ENCODE measurements at regions not wholly inside any gene's neighbourhood (a gene's known extent, or its start where the extent isn't known, plus 50 kb on each side); places are given as distances from the start of the nearest gene placed in this dataset.

DNA sequence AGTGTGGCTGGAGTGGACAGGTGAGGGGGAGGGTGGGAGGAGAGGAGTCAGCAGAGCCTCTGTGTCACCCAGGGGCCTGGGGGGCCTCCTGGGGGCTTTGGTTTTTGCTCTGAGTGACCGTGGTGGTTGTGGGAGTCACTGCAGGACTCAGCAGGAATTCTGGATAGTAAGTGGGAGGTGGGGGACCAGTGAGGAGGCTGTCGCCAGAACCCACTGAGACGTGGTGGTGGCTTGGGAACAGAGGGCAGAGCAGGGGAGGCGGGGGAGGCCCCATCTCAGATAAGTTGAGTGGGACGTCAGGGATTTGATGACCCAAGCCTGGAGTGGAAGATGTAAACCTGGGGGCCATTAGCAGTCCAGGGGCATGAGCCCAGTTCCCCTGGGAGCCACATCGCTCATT lies 123.2 kb upstream of the WNT4 start:
- TF ChIP-seq JUND (IDR thresholded peaks at IDR 0.05; ENCODE audit: low read depth), result no peak
- no peak for DNase-seq (ENCODE audit: low read depth in 1 of 2, low spot score in 1 of 2)
- in situ Hi-C loops (cut with HindIII; ENCODE audit: low pct_unique_long_range_greater_than_20kb, low sequenced_read_pairs), result no loop called here

DNA sequence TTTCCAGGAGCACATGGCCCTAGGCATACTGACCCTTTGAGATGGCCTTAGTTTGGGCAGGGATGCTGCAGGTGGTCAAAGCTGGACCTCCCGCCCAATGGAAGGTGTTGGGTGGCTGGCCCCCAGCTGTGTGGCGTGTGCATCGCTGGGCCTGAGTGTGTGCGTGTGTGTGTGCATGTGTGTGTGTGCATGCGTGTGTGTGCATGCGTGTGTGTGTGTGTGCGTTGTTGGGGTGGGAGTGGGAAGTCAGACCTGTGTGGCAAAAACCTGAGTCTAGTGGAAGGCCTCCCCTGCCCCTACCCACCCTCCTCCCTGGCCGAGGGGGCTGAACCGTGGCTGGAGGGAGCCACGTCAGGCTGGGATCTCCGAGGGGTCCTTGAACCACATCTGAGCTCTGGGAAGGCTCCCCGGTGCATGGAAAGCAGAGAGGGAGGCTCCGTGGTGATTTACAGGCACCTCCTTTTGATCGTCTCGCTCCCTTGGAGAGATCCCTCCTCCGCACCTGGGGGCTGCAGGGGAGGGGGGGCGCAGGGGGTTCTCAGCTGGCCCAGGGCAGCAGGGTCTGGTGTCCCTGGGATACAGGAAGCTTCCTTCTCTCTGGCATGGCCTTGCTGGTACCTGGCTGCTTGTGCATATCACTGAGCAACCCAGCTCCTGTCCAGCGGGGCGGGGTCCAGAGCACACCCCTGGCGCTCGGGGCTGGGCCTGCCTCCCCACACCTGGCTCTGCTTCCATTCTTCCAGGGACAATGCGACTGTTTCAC lies 124.7 kb upstream of the WNT4 start:
- no peak for TF ChIP-seq JUND (IDR thresholded peaks at IDR 0.05; ENCODE audit: low read depth)
- in situ Hi-C loops (cut with HindIII; ENCODE audit: low pct_unique_long_range_greater_than_20kb, low sequenced_read_pairs), result no loop called here
- DNase-seq (ENCODE audit: low read depth in 1 of 2, low spot score in 1 of 2), result no peak

DNA sequence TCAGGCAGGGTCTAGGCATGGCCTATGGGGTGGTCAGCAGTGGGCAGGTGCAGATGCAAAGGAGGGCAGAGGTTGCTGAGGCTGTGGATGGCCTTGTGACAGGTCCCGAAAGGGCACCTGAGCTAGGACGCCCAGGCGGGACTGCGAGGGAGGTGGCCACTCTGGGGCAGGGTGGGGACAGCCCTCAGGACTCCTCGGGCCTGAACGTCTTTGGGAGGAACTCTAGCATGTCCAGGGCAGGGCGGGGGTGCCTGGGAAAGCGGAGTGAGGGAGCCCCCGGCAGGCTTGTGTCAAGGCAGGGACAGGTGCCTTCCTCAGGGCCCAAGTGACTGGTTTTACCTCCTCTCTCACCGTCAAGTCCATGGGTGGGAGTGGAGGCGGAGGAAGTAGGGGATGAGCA lies 125.4 kb upstream of the WNT4 start:
- in situ Hi-C loops (cut with HindIII; ENCODE audit: low pct_unique_long_range_greater_than_20kb, low sequenced_read_pairs), result no loop called here
- TF ChIP-seq JUND (IDR thresholded peaks at IDR 0.05; ENCODE audit: low read depth), result no peak
- no peak for DNase-seq (ENCODE audit: low read depth in 1 of 2, low spot score in 1 of 2)

DNA sequence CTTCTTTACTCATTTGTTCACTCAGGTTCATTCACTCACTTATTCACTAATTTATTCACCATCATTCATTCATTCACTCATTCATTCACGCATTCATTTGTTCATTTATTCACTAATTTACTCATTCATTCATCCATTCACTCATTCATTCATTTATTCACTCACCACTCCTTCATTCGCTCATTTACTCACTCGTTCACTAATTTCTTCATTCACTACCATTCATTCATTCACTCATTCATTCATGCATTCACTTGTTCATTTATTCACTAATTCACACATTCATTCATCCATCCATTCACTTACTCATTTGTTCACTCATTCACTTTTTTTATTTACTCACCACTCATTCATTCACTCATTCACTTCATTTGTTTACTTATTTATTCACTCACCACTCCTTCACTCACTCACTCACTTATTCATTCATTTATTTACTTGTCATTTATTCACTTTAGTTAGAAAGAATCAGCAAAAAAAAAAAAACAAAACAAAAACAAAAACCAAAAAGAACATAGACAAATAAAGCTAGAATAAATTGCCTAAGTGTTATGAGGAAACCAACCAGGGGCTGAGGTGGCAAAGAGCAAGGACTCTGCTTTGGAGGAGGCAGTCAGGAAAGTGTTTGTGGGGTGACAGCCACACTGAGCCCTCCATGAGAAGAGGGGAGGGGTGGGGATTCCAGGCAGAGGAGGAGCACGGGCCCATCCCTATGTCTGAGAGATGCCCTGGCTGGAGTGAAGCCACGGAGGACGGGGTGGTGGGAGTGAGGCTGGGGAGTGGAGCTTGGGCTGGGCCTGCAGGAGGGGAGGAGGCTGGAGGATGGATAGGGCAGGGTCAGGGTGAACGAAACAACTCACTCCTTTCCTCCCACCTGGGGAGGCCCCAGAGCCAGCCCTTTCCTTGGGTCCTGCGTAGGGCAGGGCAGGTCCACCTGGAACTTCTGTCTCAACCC lies 129.2 kb upstream of the WNT4 start:
- in situ Hi-C loops (cut with HindIII; ENCODE audit: low pct_unique_long_range_greater_than_20kb, low sequenced_read_pairs), result no loop called here
- no peak for DNase-seq (ENCODE audit: low read depth in 1 of 2, low spot score in 1 of 2)
- no peak for TF ChIP-seq JUND (IDR thresholded peaks at IDR 0.05; ENCODE audit: low read depth)

DNA sequence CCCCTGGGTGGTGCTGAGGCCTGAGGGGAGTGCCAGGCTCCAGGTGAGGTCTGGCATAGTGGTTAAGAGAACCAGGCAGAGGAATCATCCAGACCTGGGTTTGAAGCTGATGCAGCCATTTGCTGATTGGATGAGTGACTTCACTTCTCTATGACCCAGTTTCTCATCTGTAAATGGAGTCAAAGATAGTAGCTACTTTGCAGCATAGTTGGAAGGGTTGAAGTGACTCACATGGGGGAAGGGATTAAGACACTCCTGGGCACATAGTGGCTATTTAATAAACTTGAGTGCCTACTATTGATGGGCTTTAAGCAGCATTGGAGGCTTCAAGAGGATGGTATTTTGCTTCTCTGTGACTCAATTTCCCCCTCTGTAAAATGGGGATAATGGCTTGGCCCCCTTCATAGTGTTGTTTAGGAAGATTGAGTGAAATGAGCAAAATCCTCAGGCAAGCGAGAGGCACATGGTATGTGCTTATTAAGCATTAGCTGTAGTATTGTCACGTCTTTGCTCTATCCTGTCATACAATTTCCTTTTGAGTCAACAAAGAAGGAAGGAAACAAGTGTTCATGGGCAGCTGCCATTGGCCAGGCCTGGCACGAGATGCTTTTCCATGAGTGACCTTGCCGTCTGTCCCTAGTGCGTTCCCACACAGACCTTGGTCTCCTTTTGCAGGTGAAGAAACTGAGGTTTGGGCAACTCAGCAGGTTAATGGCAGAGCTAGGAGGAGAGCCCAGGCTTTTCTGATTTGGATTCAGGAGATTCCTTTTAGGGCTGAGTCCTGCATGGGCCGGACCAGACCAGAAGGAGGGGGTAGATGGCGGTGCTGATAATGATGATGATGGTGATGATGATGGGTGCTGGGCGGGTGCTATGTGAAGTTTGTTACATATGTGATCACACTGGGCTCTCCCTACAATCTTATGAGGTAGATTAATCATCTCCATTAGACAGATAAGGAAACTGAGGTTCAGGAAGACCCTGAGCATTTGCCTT lies 131.1 kb upstream of the WNT4 start:
- no peak for TF ChIP-seq JUND (IDR thresholded peaks at IDR 0.05; ENCODE audit: low read depth)
- in situ Hi-C loops (cut with HindIII; ENCODE audit: low pct_unique_long_range_greater_than_20kb, low sequenced_read_pairs), result no loop called here
- no peak for DNase-seq (ENCODE audit: low read depth in 1 of 2, low spot score in 1 of 2)

DNA sequence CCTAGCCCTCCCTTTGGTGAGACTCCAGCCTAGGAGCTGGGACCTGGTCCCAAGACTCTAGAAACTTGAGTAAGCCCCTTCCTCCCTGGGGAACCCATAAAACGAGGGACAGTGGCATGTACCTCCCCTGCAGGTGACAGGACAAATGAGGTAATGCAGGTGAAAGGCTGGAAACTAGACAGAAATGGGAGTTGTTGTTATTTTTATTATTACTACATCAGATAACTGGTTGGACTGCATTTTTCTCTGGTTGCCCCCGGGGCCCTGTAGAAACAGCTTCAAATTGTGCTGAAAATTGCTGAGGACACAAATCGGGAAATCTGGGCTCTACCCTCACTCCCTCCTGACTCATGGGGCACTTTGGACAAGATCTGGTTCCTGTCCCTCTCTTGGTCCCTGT lies 132.3 kb upstream of the WNT4 start:
- in situ Hi-C loops (cut with HindIII; ENCODE audit: low pct_unique_long_range_greater_than_20kb, low sequenced_read_pairs), result no loop called here
- TF ChIP-seq JUND (IDR thresholded peaks at IDR 0.05; ENCODE audit: low read depth), result no peak
- DNase-seq (ENCODE audit: low read depth in 1 of 2, low spot score in 1 of 2), result peak in 1 of 2 experiments; percentile 52

DNA sequence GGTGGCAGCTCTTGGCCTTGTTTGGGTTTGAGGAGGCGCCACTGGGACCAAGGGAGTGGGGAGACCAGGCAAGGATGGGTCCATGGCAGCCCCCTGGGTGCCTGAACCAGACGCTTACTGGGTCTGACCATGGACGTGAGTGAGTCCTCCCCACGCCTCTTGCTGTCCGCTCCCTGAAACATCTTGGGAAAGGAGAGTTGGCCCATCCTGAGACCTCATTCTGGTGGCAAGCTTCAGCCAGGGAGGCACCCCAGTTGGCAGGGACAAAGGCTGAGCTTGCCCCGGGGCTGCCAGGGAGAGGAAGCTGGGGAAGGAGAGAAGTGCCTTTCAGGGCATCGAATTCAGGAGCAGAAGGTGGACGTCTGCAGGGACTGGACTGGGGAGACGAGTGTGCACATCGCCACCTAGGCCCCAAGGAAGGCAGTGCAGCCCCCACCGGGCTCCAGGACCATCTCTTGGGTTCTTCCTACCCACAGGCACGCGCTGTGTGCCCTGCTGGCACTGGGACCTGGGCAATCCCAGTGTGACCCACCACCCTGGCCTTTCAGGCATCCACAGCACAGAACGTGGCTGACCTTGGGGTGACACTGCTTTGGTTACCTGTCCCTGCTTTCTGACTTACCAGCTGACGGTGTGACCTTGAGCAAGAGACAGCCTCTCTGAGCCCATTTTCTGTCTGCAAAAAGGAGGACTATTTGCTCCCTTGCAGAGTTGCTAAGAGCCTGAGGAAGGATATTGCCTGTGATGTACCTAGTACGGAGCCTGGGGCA lies 132.9 kb upstream of the WNT4 start:
- in situ Hi-C loops (cut with HindIII; ENCODE audit: low pct_unique_long_range_greater_than_20kb, low sequenced_read_pairs), result no loop called here
- TF ChIP-seq JUND (IDR thresholded peaks at IDR 0.05; ENCODE audit: low read depth), result no peak
- peak; percentile 45 to 69 for DNase-seq (ENCODE audit: low read depth in 1 of 2, low spot score in 1 of 2)

DNA sequence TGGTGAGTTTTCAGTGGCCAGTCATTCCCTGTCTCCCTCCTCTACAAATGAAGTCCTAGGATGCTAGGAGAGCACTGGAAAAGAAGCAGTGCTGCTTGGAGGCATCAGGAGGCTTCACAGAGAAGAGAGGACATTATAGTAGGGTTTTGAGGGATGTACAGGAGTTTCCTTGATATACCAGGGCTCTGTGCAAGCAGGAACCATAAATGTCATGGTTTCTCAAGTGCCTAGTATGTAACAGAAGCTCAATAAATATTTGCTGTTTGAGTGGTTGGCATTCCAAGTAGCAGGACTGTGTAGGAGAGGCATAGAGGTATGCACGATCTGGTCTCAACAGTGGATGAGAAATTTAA lies 133.5 kb upstream of the WNT4 start:
- no peak for TF ChIP-seq JUND (IDR thresholded peaks at IDR 0.05; ENCODE audit: low read depth)
- no peak for DNase-seq (ENCODE audit: low read depth in 1 of 2, low spot score in 1 of 2)
- in situ Hi-C loops (cut with HindIII; ENCODE audit: low pct_unique_long_range_greater_than_20kb, low sequenced_read_pairs), result no loop called here

DNA sequence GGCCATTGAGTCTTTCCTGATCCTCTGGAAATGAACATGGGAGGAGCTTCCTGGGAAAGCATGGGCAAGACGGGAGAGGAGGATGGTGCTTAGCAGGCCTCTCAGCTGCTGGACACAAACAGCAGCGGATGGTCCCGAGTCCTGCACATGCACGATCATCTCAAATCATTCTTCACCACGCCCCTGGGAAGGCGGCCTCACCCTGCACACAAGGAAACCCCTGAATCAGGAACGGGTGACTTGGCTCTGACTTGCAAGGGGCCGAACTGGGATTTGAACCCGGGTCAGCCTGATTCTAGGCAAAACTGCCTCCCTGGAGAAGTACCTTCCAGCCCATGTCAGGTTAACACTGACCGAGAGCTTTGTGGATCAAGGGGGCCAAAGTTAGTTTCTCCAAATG lies 134.8 kb upstream of the WNT4 start:
- no peak for DNase-seq (ENCODE audit: low read depth in 1 of 2, low spot score in 1 of 2)
- no peak for TF ChIP-seq JUND (IDR thresholded peaks at IDR 0.05; ENCODE audit: low read depth)
- in situ Hi-C loops (cut with HindIII; ENCODE audit: low pct_unique_long_range_greater_than_20kb, low sequenced_read_pairs), result no loop called here

DNA sequence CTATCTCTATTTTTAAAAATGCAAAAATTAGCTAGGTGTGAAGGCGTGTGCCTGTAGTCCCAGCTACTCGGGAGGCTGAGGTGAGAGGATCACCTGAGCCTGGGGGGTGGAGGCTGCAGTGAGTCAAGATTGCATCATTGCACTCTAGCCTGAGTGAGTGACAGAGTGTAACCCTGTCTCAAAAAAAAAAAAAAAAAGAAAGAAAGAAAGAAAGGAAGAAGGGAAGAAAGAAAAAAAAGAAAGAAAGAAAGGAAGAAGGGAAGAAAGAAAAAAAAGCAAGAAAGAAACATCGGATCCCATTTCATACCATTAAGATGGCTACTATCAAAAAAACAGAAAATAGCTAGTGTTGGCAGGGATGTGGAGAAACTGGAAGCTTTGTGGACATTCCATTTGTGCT lies 136.8 kb upstream of the WNT4 start:
- no peak for DNase-seq (ENCODE audit: low read depth in 1 of 2, low spot score in 1 of 2)
- in situ Hi-C loops (cut with HindIII; ENCODE audit: low pct_unique_long_range_greater_than_20kb, low sequenced_read_pairs), result no loop called here
- no peak for TF ChIP-seq JUND (IDR thresholded peaks at IDR 0.05; ENCODE audit: low read depth)

DNA sequence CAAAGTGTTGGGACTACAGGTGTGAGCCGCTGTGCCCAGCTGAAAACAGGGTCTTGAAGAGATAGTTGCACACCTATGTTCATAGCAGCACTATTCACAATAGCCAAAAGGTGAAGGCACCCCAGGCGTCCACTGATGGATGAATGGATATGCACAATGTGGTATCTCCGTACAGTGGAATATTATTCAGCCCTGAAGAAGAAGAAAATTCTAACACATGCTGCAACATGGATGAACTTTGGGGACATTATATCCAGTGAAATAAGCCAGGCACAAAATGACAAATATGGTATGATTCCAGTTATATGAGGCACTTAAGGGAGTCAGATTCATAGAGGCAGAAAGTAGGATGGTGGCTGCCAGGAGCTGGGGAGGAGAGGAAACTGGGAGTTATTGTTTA lies 137.6 kb upstream of the WNT4 start:
- in situ Hi-C loops (cut with HindIII; ENCODE audit: low pct_unique_long_range_greater_than_20kb, low sequenced_read_pairs), result no loop called here
- TF ChIP-seq JUND (IDR thresholded peaks at IDR 0.05; ENCODE audit: low read depth), result no peak
- no peak for DNase-seq (ENCODE audit: low read depth in 1 of 2, low spot score in 1 of 2)
